ENCODE measurements at regions not wholly inside any gene's neighbourhood (a gene's known extent, or its start where the extent isn't known, plus 50 kb on each side); places are given as distances from the start of the nearest gene placed in this dataset.
A peak's percentile ranks its signal among the peaks of the same experiment; 100 is the strongest.

GRCh38 chr1:199160521-199161318 lies 521.9 kb downstream of the PTPRC start:
- Mint-ChIP-seq H3K36me3 (no peaks in the 10 kb centered on the region), H3K9me3 (no peaks in the 10 kb centered on the region), H3K27me3 (ENCODE audit: insufficient read depth, low read depth) (no peaks in the 10 kb centered on the region), H3K4me3 (no peak overlapping the region), H3K27ac (no peak overlapping the region), H3K4me1 (no peaks in the 10 kb centered on the region)
- TF ChIP-seq EZH2 (IDR thresholded peaks at IDR 0.05), result no peak
- no peak for TF ChIP-seq EZH2phosphoT487 (IDR thresholded peaks at IDR 0.05)
- TF ChIP-seq CTCF (IDR thresholded peaks at IDR 0.05), result no peak
- no peak for DNase-seq (ENCODE audit: low spot score)
- Histone ChIP-seq H3K36me3 (no peaks in the 10 kb centered on the region), H3K4me2 (no peak overlapping the region), H4K20me1 (ENCODE audit: low read depth) (no peaks in the 10 kb centered on the region), H2AFZ (replicated peaks) (no peak overlapping the region), H3K9me3 (ENCODE audit: low read depth) (no peaks in the 10 kb centered on the region), H3F3A (ENCODE audit: low read depth) (no peaks in the 10 kb centered on the region), H3K27me3 (no peaks in the 10 kb centered on the region), H3K4me1 (no peaks in the 10 kb centered on the region), H3K9ac (no peak overlapping the region), H3K79me2 (ENCODE audit: low read depth) (no peaks in the 10 kb centered on the region), H3K27ac (no peak overlapping the region), H3K4me3 (no peak overlapping the region)

GRCh38 chr1:199161319-199161680 lies 522.5 kb downstream of the PTPRC start:
- Histone ChIP-seq H4K20me1 (ENCODE audit: low read depth) (no peaks in the 10 kb centered on the region), H3K4me2 (no peak overlapping the region), H3F3A (ENCODE audit: low read depth) (no peaks in the 10 kb centered on the region), H2AFZ (replicated peaks) (peak overlapping the region; percentile 63), H3K27ac (no peak overlapping the region), H3K79me2 (ENCODE audit: low read depth) (no peaks in the 10 kb centered on the region), H3K27me3 (no peaks in the 10 kb centered on the region), H3K9ac (no peak overlapping the region), H3K36me3 (no peaks in the 10 kb centered on the region), H3K9me3 (ENCODE audit: low read depth) (no peaks in the 10 kb centered on the region), H3K4me3 (no peak overlapping the region), H3K4me1 (no peaks in the 10 kb centered on the region)
- H3K27me3 Mint-ChIP-seq (ENCODE audit: insufficient read depth, low read depth), result no peaks in the 10 kb centered on the region
- TF ChIP-seq EZH2phosphoT487 (IDR thresholded peaks at IDR 0.05), result no peak
- no peak for TF ChIP-seq CTCF (IDR thresholded peaks at IDR 0.05)
- TF ChIP-seq EZH2 (IDR thresholded peaks at IDR 0.05), result no peak
- H3K9me3 Mint-ChIP-seq, result no peaks in the 10 kb centered on the region
- no peaks in the 10 kb centered on the region for H3K36me3 Mint-ChIP-seq
- H3K27ac Mint-ChIP-seq, result no peak overlapping the region
- H3K4me3 Mint-ChIP-seq, result no peak overlapping the region
- DNase-seq (ENCODE audit: low spot score), result no peak
- no peaks in the 10 kb centered on the region for H3K4me1 Mint-ChIP-seq

GRCh38 chr1:199161766-199162303 lies 523.0 kb downstream of the PTPRC start:
- no peaks in the 10 kb centered on the region for H3K36me3 ChIP-seq
- peak overlapping the region; percentile 63 for H2AFZ ChIP-seq (replicated peaks)
- no peaks in the 10 kb centered on the region for H3F3A ChIP-seq (ENCODE audit: low read depth)
- Mint-ChIP-seq H3K36me3 (no peaks in the 10 kb centered on the region), H3K27me3 (ENCODE audit: insufficient read depth, low read depth) (no peaks in the 10 kb centered on the region), H3K4me1 (no peaks in the 10 kb centered on the region), H3K27ac (no peak overlapping the region), H3K4me3 (no peak overlapping the region), H3K9me3 (no peaks in the 10 kb centered on the region)
- H3K27me3 ChIP-seq, result no peaks in the 10 kb centered on the region
- H3K79me2 ChIP-seq (ENCODE audit: low read depth), result no peaks in the 10 kb centered on the region
- H3K27ac ChIP-seq, result no peak overlapping the region
- no peaks in the 10 kb centered on the region for H3K9me3 ChIP-seq (ENCODE audit: low read depth)
- H4K20me1 ChIP-seq (ENCODE audit: low read depth), result no peaks in the 10 kb centered on the region
- no peaks in the 10 kb centered on the region for H3K4me1 ChIP-seq
- H3K4me2 ChIP-seq, result no peak overlapping the region
- TF ChIP-seq EZH2 (IDR thresholded peaks at IDR 0.05), result no peak
- TF ChIP-seq CTCF (IDR thresholded peaks at IDR 0.05), result no peak
- TF ChIP-seq EZH2phosphoT487 (IDR thresholded peaks at IDR 0.05), result no peak
- no peak overlapping the region for H3K4me3 ChIP-seq
- H3K9ac ChIP-seq, result no peak overlapping the region
- no peak for DNase-seq (ENCODE audit: low spot score)

Data from neural progenitor cell (in vitro differentiated cells).